WTC11 (cell line): ENCODE measurements at regions not wholly inside any gene's neighbourhood (a gene's known extent, or its start where the extent isn't known, plus 50 kb on each side); places are given as distances from the start of the nearest gene placed in this dataset.
A peak's percentile ranks its signal among the peaks of the same experiment; 100 is the strongest.

Experiments
- ATAC-seq: fragments of 200-7000 bp; cut with Tn5 transposase; 2 replicates; pipeline ENCODE4 v1.10.0; 2021; ENCODE audit warnings: mild to moderate bottlenecking, moderate library complexity
- CTCF ChIA-PET: fragments of 300-600 bp; sonication (Branson Sonifier 250); formaldehyde crosslinking; loops from one replicate; lab custom pipeline; 2021; ENCODE audit warnings: antibody characterized with exemption; lab: Charles Lee
- POLR2A ChIA-PET: fragments of 350-600 bp; sonication (Branson Sonifier 250); formaldehyde crosslinking; loops from one replicate; lab custom pipeline; 2021; ENCODE audit warnings: antibody characterized with exemption; lab: Charles Lee
- DNase-seq: peaks from one replicate; pipeline ENCODE4 v3.0.0; 2021; ENCODE audit warnings: low spot score
- H3K27ac Mint-ChIP-seq: 2 replicates; pipeline ENCODE4 v1.8.0; 2021; ENCODE audit warnings: mixed read lengths
- H3K27me3 Mint-ChIP-seq: 2 replicates; pipeline ENCODE4 v1.8.0; 2021; ENCODE audit warnings: low read depth, mild to moderate bottlenecking, moderate library complexity, mixed read lengths
- H3K36me3 Mint-ChIP-seq: 2 replicates; pipeline ENCODE4 v1.8.0; 2021; ENCODE audit warnings: mixed read lengths
- H3K4me1 Mint-ChIP-seq: 2 replicates; pipeline ENCODE4 v1.8.0; 2022; ENCODE audit warnings: mixed read lengths
- H3K4me3 Mint-ChIP-seq: 2 replicates; pipeline ENCODE4 v1.8.0; 2021; ENCODE audit warnings: mild to moderate bottlenecking, moderate library complexity, mixed read lengths
- H3K9me3 Mint-ChIP-seq: 2 replicates; pipeline ENCODE4 v1.8.0; 2021; ENCODE audit warnings: mixed read lengths
- AR ChIP-seq: fragments of 250-450 bp; sonication (Bioruptor Pico); IDR thresholded peaks from 2 replicates; pipeline ENCODE4 v1.9.0; 2021; ENCODE audit warnings: mild to moderate bottlenecking
- ARID4B ChIP-seq: sonication (generic); formaldehyde crosslinking; IDR thresholded peaks from 2 replicates; pipeline ENCODE4 v1.8.0; 2023; ENCODE audit warnings: missing genetic modification reagents, mild to moderate bottlenecking, borderline replicate concordance
- ESRRA ChIP-seq: sonication (generic); formaldehyde crosslinking; IDR thresholded peaks from 2 replicates; pipeline ENCODE4 v1.8.1; 2022; ENCODE audit warnings: mild to moderate bottlenecking, missing genetic modification reagents, borderline replicate concordance
- FOXK1 ChIP-seq: sonication (generic); formaldehyde crosslinking; IDR thresholded peaks from 2 replicates; pipeline ENCODE4 v1.8.0; 2022; ENCODE audit warnings: mild to moderate bottlenecking, moderate library complexity, missing genetic modification reagents
- GRHL2 ChIP-seq: fragments of 250-450 bp; sonication (Bioruptor Pico); IDR thresholded peaks from 2 replicates; pipeline ENCODE4 v1.8.0; 2022; ENCODE audit warnings: mild to moderate bottlenecking, moderate library complexity; ENCODE audit not compliant: insufficient replicate concordance, severe bottlenecking
- JAZF1 ChIP-seq: fragments of 250-450 bp; sonication (Bioruptor Pico); IDR thresholded peaks from 2 replicates; pipeline ENCODE4 v1.9.0; 2021; ENCODE audit warnings: moderate library complexity, mild to moderate bottlenecking, inconsistent platforms
- NR3C1 ChIP-seq: sonication (generic); formaldehyde crosslinking; conservative IDR thresholded peaks from 2 replicates; pipeline ENCODE4 v1.8.1; 2023; ENCODE audit warnings: low read depth, mild to moderate bottlenecking, missing genetic modification reagents
- PREB ChIP-seq: sonication (generic); formaldehyde crosslinking; IDR thresholded peaks from 2 replicates; pipeline ENCODE4 v1.8.1; 2022; ENCODE audit warnings: mild to moderate bottlenecking, missing genetic modification reagents, moderate library complexity, borderline replicate concordance
- RORB ChIP-seq: fragments of 250-450 bp; sonication (Bioruptor Pico); IDR thresholded peaks from 2 replicates; pipeline ENCODE4 v1.9.0; 2021; ENCODE audit warnings: mild to moderate bottlenecking
- TCF7 ChIP-seq: sonication (generic); formaldehyde crosslinking; IDR thresholded peaks from 2 replicates; pipeline ENCODE4 v1.8.0; 2022; ENCODE audit warnings: mild to moderate bottlenecking, low read depth, missing genetic modification reagents, moderate library complexity
- USF2 ChIP-seq: sonication (generic); formaldehyde crosslinking; IDR thresholded peaks from 2 replicates; pipeline ENCODE4 v1.8.1; 2023; ENCODE audit warnings: mild to moderate bottlenecking, missing genetic modification reagents, moderate library complexity
- ZBTB21 ChIP-seq: sonication (generic); formaldehyde crosslinking; IDR thresholded peaks from 2 replicates; pipeline ENCODE4 v1.8.1; 2023; ENCODE audit warnings: mild to moderate bottlenecking, missing genetic modification reagents, borderline replicate concordance
- ZBTB43 ChIP-seq: sonication (generic); formaldehyde crosslinking; IDR thresholded peaks from 2 replicates; pipeline ENCODE4 v1.8.1; 2023; ENCODE audit warnings: mild to moderate bottlenecking, missing genetic modification reagents
- ZNF219 ChIP-seq: sonication (generic); formaldehyde crosslinking; IDR thresholded peaks from 2 replicates; pipeline ENCODE4 v1.8.0; 2023; ENCODE audit warnings: missing genetic modification reagents, mild to moderate bottlenecking, borderline replicate concordance
- ZNF232 ChIP-seq: sonication (generic); formaldehyde crosslinking; IDR thresholded peaks from 2 replicates; pipeline ENCODE4 v1.8.0; 2022; ENCODE audit warnings: mild to moderate bottlenecking, missing genetic modification reagents
- ZNF263 ChIP-seq: sonication (generic); formaldehyde crosslinking; IDR thresholded peaks from 2 replicates; pipeline ENCODE4 v1.8.1; 2022; ENCODE audit warnings: low read depth, mild to moderate bottlenecking, moderate library complexity, missing genetic modification reagents
- ZNF281 ChIP-seq: sonication (generic); formaldehyde crosslinking; IDR thresholded peaks from 2 replicates; pipeline ENCODE4 v1.8.0; 2023; ENCODE audit warnings: mild to moderate bottlenecking, missing genetic modification reagents
- ZNF671 ChIP-seq: fragments of 250-450 bp; sonication (Bioruptor Pico); IDR thresholded peaks from 2 replicates; pipeline ENCODE4 v1.8.0; 2021; ENCODE audit warnings: mild to moderate bottlenecking

- no peak for TF ChIP-seq GRHL2 (CRISPR knock-in tag)
These were observed 133.8 kb downstream of the FAM181B start (continued) for GRCh38 chr11:82599836-82600235.

- Mint-ChIP-seq H3K4me3 (no peak overlapping the region), H3K4me1 (peaks cover 5% of the 10 kb centered on the region; the same call in 1 of the 2 replicates), H3K36me3 (no peaks in the 10 kb centered on the region)
- CTCF ChIA-PET, result no interaction called here
- TF ChIP-seq ZNF671 (CRISPR knock-in tag) (no peak), ZNF263 (CRISPR knock-in tag) (no peak), USF2 (CRISPR knock-in tag) (no peak), ZNF219 (CRISPR knock-in tag) (no peak), ZNF281 (CRISPR knock-in tag) (no peak), RORB (CRISPR knock-in tag) (no peak), ZNF232 (CRISPR knock-in tag) (no peak), ARID4B (no peak), ESRRA (CRISPR knock-in tag) (no peak), NR3C1 (CRISPR knock-in tag) (no peak), TCF7 (CRISPR knock-in tag) (no peak), ZBTB21 (CRISPR knock-in tag) (no peak), FOXK1 (CRISPR knock-in tag) (no peak), PREB (CRISPR knock-in tag) (no peak), JAZF1 (CRISPR knock-in tag) (no peak), AR (no peak), ZBTB43 (CRISPR knock-in tag) (no peak)
- TF ChIP-seq, all 79 proteins: peak for 0
- ATAC-seq (peak; percentile 34; the same call in 1 of the 2 replicates), DNase-seq (no peak)
- H3K27ac Mint-ChIP-seq, result no peak overlapping the region
- no peaks in the 10 kb centered on the region for H3K9me3 Mint-ChIP-seq
- no peaks in the 10 kb centered on the region for H3K27me3 Mint-ChIP-seq
- POLR2A ChIA-PET, result no interaction called here
These were observed 147.1 kb downstream of the FAM181B start for GRCh38 chr11:82586581-82586980.
